Kidney (tissue), 13 donors: ENCODE measurements at regions not wholly inside any gene's neighbourhood (a gene's known extent, or its start where the extent isn't known, plus 50 kb on each side); places are given as distances from the start of the nearest gene placed in this dataset.

Experiments used
- DNase-seq, 5 donors: peaks; one replicate each; pipeline ENCODE4 v3.0.0-alpha.2; 2013 to 2020
- FAIRE-seq: peaks from 2 replicates; lab custom pipeline; 2012; peaks lifted over from hg19 to GRCh38; lab: Jason Lieb, UNC
- H3K27ac ChIP-seq, 2 donors: one replicate each; pipeline ENCODE4 v1.7.0; 2013; ENCODE audit warnings: low read depth in 2 of 2, low read length in 2 of 2, inconsistent platforms in 1 of 2
- H3K27me3 ChIP-seq: one replicate; pipeline ENCODE4 v1.7.1; 2013; ENCODE audit warnings: low read length, inconsistent platforms; ENCODE audit not compliant: control insufficient read depth, insufficient read depth
- H3K36me3 ChIP-seq, 3 donors: one replicate each; pipeline versions ENCODE4 v1.7.0 to v1.7.1; 2013; ENCODE audit warnings: low read length in 3 of 3, control low read depth in 1 of 3, inconsistent platforms in 1 of 3; ENCODE audit not compliant: insufficient read depth in 3 of 3, control insufficient read depth in 2 of 3
- H3K4me1 ChIP-seq, 3 donors: one replicate each; pipeline versions ENCODE4 v1.7.0 to v1.7.1; 2013; ENCODE audit warnings: low read length in 3 of 3, inconsistent platforms in 1 of 3, low read depth in 1 of 3; ENCODE audit not compliant: control insufficient read depth in 2 of 3, insufficient read depth in 2 of 3
- H3K4me3 ChIP-seq, 3 donors: one replicate each; pipeline versions ENCODE4 v1.7.0 to v1.8.1; 2013; ENCODE audit warnings: low read length in 3 of 3, control low read depth in 1 of 3, inconsistent platforms in 1 of 3
- H3K9ac ChIP-seq, 3 donors: one replicate each; pipeline versions ENCODE4 v1.7.0 to v1.7.1; 2013; ENCODE audit warnings: low read length in 3 of 3, control low read depth in 1 of 3, inconsistent platforms in 1 of 3
- H3K9me3 ChIP-seq, 3 donors: one replicate each; pipeline versions ENCODE4 v1.7.0 to v1.7.1; 2013; ENCODE audit warnings: low read length in 3 of 3, control low read depth in 1 of 3, inconsistent platforms in 1 of 3; ENCODE audit not compliant: control insufficient read depth in 2 of 3, insufficient read depth in 1 of 3
- intact Hi-C: fragments of 100-400 bp; cut with DNase I; formaldehyde crosslinking; loops from one replicate; pipeline ENCODE4 v1.11.1; 2022
- TF ChIP-seq, protein P1 (sequence below): IDR thresholded peaks from 3 replicates; pipeline ENCODE4 v1.5.1; 2012; ENCODE audit warnings: mild to moderate bottlenecking, moderate library complexity, borderline replicate concordance; ENCODE audit not compliant: insufficient read depth; ENCODE audit errors: extremely low read depth
- donor health status: control.
- donor health status: control.
- donor health status: control.
- donor health status: control.
- donor health status: control.
- donor health status: DM: yes; HTN: yes; CAD: no.
- donor health status: Normal renal cell carcinoma (clear cell type).

DNA sequence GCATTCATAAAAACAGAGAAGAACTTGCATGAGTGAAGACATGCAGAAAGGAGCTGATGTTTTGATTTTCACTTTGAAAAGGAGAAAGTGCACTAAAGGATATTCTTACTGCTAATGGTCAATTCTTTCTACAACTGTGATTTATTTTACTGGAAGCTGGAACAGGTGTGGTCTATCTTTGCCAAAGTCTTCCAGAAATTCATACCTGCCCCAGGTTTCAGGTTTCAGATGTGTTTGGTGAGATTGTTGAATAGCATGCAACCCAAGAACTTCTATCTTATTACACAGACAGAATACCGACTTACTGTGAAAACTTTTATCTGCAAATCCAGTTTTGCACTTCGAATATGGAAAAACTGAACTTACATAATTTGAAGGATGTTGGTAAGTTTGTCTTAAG is 388.3 kb downstream of the PDGFC start:
- TF ChIP-seq, protein P1, sequence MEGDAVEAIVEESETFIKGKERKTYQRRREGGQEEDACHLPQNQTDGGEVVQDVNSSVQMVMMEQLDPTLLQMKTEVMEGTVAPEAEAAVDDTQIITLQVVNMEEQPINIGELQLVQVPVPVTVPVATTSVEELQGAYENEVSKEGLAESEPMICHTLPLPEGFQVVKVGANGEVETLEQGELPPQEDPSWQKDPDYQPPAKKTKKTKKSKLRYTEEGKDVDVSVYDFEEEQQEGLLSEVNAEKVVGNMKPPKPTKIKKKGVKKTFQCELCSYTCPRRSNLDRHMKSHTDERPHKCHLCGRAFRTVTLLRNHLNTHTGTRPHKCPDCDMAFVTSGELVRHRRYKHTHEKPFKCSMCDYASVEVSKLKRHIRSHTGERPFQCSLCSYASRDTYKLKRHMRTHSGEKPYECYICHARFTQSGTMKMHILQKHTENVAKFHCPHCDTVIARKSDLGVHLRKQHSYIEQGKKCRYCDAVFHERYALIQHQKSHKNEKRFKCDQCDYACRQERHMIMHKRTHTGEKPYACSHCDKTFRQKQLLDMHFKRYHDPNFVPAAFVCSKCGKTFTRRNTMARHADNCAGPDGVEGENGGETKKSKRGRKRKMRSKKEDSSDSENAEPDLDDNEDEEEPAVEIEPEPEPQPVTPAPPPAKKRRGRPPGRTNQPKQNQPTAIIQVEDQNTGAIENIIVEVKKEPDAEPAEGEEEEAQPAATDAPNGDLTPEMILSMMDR: no peak
- intact Hi-C loops: no loop called here
- Histone ChIP-seq H3K36me3 (no peaks in the 10 kb centered on the region), H3K9ac (no peak overlapping the region), H3K27me3 (no peaks in the 10 kb centered on the region), H3K4me3 (no peak overlapping the region), H3K27ac (no peak overlapping the region), H3K4me1 (no peaks in the 10 kb centered on the region), H3K9me3 (no peaks in the 10 kb centered on the region)
- DNase-seq (peak in 2 of 5 donors; percentile 44 to 48), FAIRE-seq (no peak)

DNA sequence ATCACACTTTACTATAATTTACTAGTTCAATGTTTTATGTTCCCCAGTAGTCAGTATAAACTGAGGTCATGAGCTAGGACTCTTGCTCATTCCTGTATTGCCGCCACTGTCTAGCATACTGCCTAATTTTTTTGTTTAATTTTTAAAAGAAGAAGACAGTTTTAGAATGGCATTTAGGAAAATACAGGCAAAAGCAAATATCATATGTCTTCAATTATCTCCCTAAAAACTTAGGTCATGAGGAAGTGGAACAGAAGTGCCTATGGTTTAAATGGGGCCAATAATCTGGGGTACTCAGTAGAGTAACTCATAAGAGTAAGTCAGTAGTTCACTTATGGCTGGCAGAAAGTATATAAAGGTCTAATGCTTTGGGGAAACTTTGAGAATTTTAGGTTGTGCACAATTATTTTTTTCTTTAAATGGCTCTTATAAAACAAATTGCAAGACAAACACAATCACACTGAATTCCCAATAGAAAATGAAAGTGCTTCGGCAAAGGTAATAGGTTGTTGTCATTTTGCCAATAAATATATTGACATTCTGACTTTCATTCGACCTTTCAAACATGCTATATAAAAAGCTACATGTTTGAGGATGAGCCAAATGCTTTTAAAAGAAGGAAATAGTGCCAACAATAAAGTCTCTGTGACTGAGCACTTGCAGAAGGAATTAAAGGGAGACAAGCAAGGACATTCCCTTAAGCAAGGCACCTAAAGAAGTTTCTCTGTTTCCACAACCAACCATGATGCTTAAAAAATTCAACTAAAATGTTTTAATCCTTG is 390.1 kb downstream of the PDGFC start:
- H3K9ac ChIP-seq: no peak overlapping the region
- no peaks in the 10 kb centered on the region for H3K27me3 ChIP-seq
- H3K9me3 ChIP-seq: no peaks in the 10 kb centered on the region
- intact Hi-C loops: no loop called here
- H3K4me1 ChIP-seq: no peaks in the 10 kb centered on the region
- TF ChIP-seq, protein P1: no peak
- H3K27ac ChIP-seq: no peak overlapping the region
- DNase-seq (no peak), FAIRE-seq (no peak)
- no peaks in the 10 kb centered on the region for H3K36me3 ChIP-seq
- peak overlapping the region in 1 of 3 donors; percentile 34 for H3K4me3 ChIP-seq

DNA sequence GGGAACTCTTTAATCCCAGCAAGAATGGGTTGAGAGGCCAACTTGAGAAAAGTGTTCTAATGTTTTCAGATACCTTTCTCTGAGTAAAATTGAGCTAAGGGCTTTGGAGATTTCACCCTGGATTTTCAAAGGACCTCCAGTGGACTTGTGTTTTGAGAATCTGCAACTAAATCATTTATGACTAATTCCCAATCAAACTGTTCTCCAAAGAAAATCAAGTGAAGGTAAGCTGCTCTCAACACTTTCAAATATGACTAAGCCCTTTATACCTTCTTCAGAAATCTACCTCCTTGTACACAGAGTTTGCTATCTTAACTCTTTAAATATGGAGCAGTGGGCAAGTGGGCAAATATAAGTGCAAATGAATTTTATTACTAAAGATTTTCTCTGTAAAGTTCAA is 392.9 kb downstream of the PDGFC start:
- Histone ChIP-seq H3K4me3 (no peak overlapping the region), H3K36me3 (no peaks in the 10 kb centered on the region), H3K9ac (no peak overlapping the region), H3K9me3 (no peaks in the 10 kb centered on the region), H3K27me3 (no peaks in the 10 kb centered on the region), H3K27ac (no peak overlapping the region), H3K4me1 (no peaks in the 10 kb centered on the region)
- intact Hi-C loops: no loop called here
- no peak for FAIRE-seq
- DNase-seq: no peak
- TF ChIP-seq, protein P1: no peak
